GM12891 (cell line): ENCODE measurements at regions not wholly inside any gene's neighbourhood (a gene's known extent, or its start where the extent isn't known, plus 50 kb on each side); places are given as distances from the start of the nearest gene placed in this dataset.

Experiments
- DNase-seq: peaks from one replicate; pipeline ENCODE4 v3.0.0; 2011; ENCODE audit warnings: low spot score; ENCODE audit not compliant: insufficient read length
- FAIRE-seq: peaks from 2 replicates; lab custom pipeline; 2011; peaks lifted over from hg19 to GRCh38; lab: Jason Lieb, UNC
- PAX5 ChIP-seq: IDR thresholded peaks from 2 replicates; pipeline ENCODE4 v1.6.1; 2011; ENCODE audit warnings: low read length, moderate library complexity, mild to moderate bottlenecking; ENCODE audit not compliant: insufficient read depth, severe bottlenecking
- POLR2A ChIP-seq: IDR thresholded peaks from 2 replicates; pipeline ENCODE4 v1.6.1; 2011; ENCODE audit warnings: low read depth, low read length, control low read depth
- POLR2AphosphoS5 ChIP-seq: IDR thresholded peaks from 2 replicates; pipeline ENCODE4 v1.6.1; 2011; ENCODE audit warnings: low read depth, low read length, control low read depth
- POU2F2 ChIP-seq: IDR thresholded peaks from 2 replicates; pipeline ENCODE4 v1.6.1; 2011; ENCODE audit warnings: low read depth, mild to moderate bottlenecking, control low read depth, low read length, moderate library complexity
- SPI1 ChIP-seq: IDR thresholded peaks from 2 replicates; pipeline ENCODE4 v1.6.1; 2011; ENCODE audit warnings: low read depth, low read length, control low read depth
- TAF1 ChIP-seq: IDR thresholded peaks from 2 replicates; pipeline ENCODE4 v1.6.1; 2011; ENCODE audit warnings: low read depth, low read length, control low read depth

DNA sequence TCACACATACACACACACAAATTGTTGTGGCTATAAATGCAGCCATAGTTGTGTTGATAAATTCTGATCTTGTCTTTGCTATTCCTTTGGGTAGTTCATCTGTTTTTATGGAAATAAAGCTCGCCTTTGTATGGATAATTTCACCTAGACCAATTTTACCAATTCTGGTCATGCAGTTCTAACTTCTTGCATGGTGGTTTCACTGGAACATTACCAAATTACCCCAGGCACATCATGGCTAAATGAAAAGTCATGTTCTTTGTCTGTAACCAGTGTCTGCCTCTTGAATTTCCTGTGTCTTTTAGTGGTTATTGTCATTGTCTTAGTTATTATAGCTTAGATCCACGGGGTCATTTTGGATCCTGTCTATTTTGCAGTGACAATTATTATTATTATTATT lies 50.3 kb upstream of the TMC1 start:
- DNase-seq (no peak), FAIRE-seq (no peak)
- no peak for TF ChIP-seq PAX5
- no peak for TF ChIP-seq POLR2AphosphoS5
- no peak for TF ChIP-seq SPI1
- TF ChIP-seq POU2F2 = no peak
- TF ChIP-seq POLR2A = no peak
- TF ChIP-seq TAF1 = no peak

DNA sequence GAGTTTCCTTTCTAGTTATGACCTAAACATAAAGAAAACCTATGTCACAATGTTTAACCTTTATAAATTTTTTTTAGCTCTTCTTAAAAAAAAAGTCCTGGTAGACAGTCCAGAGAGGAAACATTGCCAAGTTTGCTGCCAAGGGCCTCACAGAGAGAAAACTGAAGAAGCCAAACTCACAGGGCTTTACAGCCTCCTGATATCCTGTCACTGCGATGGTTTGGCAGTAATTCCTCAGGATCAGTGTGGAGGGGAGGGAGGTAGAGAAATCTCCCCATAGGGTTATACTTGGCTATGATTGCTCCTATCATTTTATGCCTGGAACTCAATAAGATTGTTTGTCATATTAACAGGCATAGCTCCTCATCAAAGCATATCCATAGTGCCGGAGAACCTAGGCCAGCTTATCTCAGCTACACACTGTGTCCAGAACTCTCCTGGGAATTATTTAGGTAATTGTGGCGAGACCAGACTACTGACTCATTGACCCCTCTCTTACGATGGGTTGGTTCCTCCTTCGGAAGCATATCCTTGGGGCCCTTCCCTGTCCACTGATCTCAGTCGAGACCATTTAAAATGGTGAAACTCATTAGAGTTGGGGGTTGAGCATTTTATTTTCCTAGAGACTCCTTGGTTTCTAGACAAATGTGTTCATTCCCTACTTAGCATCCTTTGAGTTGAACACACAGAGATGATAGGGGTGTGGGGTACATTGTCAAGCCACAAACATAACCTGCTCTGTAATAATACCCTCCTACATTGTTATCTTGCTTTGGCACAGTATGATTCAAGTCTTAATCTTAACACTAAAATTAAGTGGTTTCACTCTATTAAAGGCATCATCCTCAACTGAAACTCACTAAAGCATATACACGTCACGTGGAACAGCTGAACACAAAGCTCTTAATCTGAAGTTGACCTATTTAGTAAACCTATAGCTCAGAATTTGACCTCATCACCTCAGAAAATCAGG lies 53.4 kb upstream of the TMC1 start:
- TF ChIP-seq POU2F2 (no peak), SPI1 (no peak), PAX5 (no peak), POLR2AphosphoS5 (no peak), POLR2A (no peak), TAF1 (no peak)
- FAIRE-seq = no peak
- DNase-seq = no peak

DNA sequence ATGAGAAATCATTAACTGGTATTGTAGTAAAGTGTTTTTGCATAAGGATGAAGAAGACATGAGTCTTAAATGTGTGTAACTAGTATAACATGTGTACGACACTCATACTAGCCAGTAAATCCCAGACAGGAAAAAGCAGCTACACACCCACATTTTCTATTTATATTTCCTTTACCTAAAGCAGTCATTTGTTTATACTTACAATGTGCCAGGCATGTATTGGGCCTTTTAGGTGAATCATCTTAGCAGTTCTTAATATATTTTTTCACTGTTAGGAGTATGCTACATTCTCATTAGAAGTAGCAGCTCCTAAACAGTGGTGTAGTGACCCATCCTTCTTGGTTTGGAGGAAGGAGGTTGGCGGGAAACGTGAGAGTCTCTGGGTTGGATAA lies 55.8 kb upstream of the TMC1 start:
- DNase-seq (no peak), FAIRE-seq (no peak)
- no peak for TF ChIP-seq SPI1
- no peak for TF ChIP-seq POLR2A
- no peak for TF ChIP-seq POLR2AphosphoS5
- TF ChIP-seq TAF1 = no peak
- TF ChIP-seq PAX5 = no peak
- no peak for TF ChIP-seq POU2F2

DNA sequence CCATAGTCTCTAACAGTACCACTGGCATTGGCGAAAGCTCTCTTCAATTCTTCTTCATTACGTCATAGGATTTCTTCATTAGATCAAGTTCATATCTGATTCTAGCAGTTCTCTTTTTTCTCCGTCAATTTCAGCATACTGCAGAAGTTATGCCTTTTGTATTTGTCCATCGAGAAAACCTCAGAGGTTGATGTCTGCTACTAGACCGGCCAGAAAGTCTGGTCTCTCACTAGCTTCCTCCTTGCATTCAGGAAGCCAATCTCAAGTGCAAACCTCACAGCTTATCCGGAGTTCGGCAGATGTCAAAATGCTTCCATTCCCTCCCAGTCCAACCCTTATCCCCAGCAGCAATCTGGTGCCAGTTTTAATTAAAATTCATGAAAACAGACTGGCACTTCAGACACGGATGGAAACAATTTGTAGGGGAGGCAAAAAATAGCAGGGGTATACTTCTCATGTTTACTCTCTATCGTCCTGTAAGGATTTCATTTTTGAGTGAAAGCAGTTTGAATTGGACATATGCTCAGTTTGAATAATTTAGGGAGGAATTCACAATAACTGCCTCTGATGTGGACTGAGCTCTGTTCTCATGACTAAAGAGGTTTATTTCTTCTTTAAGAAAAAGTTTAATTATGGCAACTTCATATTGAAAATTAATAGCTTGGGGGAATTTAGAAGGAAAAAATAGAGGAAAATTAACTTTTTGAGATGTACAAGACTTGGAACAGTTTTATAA lies 56.4 kb upstream of the TMC1 start:
- peak; percentile 65 for FAIRE-seq
- TF ChIP-seq PAX5 (no peak), POU2F2 (no peak), SPI1 (peak; percentile 33; the same call in 1 of the 2 replicates), POLR2AphosphoS5 (no peak), TAF1 (no peak), POLR2A (no peak)
- no peak for DNase-seq

DNA sequence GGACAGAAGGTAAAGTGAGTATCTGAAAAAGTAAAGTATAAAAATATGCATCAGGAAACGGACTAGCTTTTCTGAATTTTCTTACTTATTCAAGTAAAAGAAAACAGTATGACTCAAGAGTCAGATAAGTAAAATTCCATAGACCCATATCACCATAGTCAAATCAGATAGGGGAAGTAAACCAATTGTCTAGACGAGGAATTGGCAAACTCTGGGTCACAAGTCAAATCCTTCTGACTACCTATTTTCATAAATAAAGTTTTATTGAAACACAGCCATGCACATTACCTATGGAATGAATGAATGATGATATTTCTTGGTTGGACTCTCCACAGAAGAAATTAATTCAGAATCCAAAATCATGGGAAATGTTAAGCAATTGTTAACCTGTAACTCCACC lies 59.1 kb upstream of the TMC1 start:
- FAIRE-seq (no peak), DNase-seq (no peak)
- TF ChIP-seq PAX5 (no peak), SPI1 (no peak), POLR2A (no peak), POLR2AphosphoS5 (no peak), TAF1 (no peak), POU2F2 (no peak)

DNA sequence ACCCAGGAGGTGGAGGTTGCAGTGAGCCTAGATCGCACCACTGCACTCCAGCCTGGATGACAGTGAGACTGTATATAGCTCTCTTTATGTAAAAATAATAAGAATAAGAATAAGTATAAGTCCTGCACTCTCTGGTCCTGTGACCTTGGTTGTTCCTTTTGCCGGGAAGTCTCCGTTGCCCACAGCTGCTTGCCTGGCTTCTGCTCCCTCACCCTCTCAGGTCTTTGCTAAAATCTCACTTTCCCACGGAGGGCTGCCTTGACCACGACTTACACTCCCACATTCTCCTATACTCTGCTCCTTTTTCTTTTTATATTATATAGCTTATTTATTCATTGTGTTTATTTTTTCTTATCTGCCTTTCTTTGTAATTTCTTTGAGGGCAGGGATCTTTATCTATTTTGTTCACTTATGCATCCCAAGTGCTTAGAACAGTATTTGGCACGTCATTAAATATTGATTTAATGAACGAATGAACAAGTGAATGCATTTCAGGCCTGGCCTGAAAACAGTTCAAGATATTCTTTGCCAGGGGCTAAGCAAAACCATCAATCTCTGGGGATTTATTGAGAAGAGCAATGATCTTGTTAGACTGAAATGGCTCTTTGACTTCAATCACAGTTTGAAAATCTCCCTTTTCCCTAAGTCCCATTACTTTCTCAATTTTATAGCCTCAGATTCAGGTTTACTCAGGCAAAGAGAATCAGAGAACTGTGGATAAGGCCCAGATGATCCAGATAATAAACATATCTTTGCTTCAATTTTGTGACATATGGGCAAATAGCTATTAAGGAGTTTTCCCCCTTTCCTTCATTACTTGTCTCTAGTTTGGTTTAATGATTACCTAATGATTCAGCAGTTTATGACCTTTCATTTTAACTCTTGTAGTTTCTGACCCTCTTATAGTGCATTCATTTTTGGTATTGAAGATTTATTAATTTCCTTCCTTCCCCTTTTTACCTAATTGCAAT lies 60.8 kb upstream of the TMC1 start:
- DNase-seq (no peak), FAIRE-seq (no peak)
- TF ChIP-seq POU2F2 = no peak
- TF ChIP-seq TAF1 = no peak
- TF ChIP-seq PAX5 = no peak
- TF ChIP-seq POLR2A = no peak
- no peak for TF ChIP-seq SPI1
- TF ChIP-seq POLR2AphosphoS5 = no peak

DNA sequence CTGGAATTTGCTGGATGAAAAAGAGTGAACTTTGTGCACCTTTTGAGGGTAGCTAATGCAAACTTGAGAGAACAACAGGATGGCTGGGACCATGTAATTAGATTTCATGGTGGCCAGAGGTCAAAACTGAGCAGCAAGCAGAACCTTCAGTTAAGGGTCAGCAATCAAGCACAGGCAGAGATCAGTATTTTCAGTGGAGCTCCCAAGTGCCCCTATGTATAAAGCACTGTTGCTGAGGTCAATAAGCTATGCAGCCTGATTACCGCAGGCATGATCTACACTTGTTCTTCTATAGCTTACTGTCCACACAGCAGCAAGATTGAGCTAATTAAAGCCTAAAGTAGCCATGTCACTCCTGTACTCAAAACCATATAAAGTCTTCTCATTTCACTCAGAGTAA lies 62.1 kb upstream of the TMC1 start:
- DNase-seq (no peak), FAIRE-seq (peak; percentile 66)
- TF ChIP-seq PAX5 (no peak), SPI1 (no peak), POLR2A (no peak), POLR2AphosphoS5 (no peak), TAF1 (no peak), POU2F2 (no peak)

DNA sequence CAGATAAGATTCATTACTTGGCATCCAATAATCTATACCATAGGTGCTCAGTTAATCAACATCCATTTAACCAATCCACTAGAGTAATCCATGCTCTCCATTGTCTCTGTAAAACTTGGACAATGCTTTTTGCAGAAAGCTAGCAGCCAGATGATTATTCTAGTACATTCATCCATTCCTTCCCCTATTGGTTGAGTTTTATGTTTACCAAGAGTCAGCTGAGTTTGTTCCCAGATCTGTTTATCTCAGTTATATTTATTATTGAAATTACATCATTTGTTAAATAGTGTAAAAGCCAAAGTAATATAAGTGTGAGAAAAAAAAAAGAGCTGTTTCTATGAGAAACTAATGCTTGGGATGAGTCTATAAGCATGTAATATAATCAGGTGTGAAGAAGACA lies 63.3 kb upstream of the TMC1 start:
- no peak for DNase-seq
- TF ChIP-seq PAX5 = no peak
- TF ChIP-seq POLR2A = no peak
- no peak for TF ChIP-seq POLR2AphosphoS5
- no peak for TF ChIP-seq TAF1
- no peak for TF ChIP-seq SPI1
- TF ChIP-seq POU2F2 = no peak
- no peak for FAIRE-seq
